ENCODE measurements at regions not wholly inside any gene's neighbourhood (a gene's known extent, or its start where the extent isn't known, plus 50 kb on each side); places are given as distances from the start of the nearest gene placed in this dataset.
"Not testable (repeated sequence)": the region's sequence is repeated elsewhere in the genome, so short reads cannot be mapped to it uniquely, and the experiment has no call there.

DNA sequence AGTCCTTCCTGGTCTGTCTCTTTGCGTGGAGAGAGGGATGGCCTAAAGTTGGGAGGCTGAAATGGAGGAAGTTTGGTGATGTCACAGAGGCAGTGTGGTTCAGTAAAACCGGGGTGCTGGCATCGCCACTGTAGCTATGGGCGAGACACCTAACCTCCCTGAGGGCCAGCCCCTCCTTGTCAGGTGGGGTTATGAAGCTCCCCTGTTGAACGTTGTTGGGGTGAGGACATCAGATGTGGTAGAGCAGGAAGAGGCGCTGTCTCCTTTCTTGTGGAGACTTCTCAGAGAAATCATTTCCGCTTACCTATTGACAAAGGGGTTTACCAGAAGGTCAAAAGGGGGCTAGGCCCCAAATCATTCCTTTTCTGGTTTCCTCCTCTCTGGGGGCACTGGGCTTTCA lies 294.7 kb downstream of the SIPA1L2 start:
- TF ChIP-seq POLR2A (IDR thresholded peaks at IDR 0.05) = no peak
- TF ChIP-seq, protein P1, sequence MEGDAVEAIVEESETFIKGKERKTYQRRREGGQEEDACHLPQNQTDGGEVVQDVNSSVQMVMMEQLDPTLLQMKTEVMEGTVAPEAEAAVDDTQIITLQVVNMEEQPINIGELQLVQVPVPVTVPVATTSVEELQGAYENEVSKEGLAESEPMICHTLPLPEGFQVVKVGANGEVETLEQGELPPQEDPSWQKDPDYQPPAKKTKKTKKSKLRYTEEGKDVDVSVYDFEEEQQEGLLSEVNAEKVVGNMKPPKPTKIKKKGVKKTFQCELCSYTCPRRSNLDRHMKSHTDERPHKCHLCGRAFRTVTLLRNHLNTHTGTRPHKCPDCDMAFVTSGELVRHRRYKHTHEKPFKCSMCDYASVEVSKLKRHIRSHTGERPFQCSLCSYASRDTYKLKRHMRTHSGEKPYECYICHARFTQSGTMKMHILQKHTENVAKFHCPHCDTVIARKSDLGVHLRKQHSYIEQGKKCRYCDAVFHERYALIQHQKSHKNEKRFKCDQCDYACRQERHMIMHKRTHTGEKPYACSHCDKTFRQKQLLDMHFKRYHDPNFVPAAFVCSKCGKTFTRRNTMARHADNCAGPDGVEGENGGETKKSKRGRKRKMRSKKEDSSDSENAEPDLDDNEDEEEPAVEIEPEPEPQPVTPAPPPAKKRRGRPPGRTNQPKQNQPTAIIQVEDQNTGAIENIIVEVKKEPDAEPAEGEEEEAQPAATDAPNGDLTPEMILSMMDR (IDR thresholded peaks at IDR 0.05) = no peak
- Histone ChIP-seq H3K4me1 (peaks cover 6 to 42% (median 11%) of the 10 kb centered on the region in 3 donors), H3K4me3 (no peak overlapping the region), H3K9me3 (no peaks in the 10 kb centered on the region), H3K36me3 (no peaks in the 10 kb centered on the region), H3K27ac (peak overlapping the region; percentile 34 to 86 (median 74)), H3K27me3 (no peaks in the 10 kb centered on the region)
- intact Hi-C loops (cut with DNase I) = no loop called here
- DNase-seq = no peak
- WGBS, 2 donors = 23 to 56% methylated on average over 4 of the region's 7 CpGs

DNA sequence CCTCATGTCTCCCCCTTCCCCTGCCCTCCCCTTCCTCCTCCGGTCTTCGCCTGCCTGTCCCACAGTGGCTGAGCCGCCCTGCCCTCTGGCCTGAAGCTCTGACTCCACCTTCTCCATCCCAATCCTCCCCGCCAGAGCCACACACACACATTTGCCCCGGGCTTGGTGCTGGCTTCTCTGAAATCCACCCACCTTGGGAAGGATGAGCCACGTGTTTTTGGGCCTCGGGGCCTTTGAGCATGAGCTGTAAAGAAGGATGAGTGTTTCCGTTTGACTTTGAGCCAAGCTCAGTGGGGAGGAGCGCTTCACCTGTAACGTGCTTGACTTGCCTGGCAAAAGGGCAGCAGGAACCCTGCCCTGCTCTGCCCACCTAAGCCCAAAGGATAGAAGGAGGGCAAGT lies 295.1 kb downstream of the SIPA1L2 start:
- Histone ChIP-seq H3K27ac (peak overlapping the region; percentile 34 to 86 (median 74)), H3K4me3 (no peak overlapping the region), H3K36me3 (no peaks in the 10 kb centered on the region), H3K27me3 (no peaks in the 10 kb centered on the region), H3K4me1 (peaks cover 6 to 47% (median 15%) of the 10 kb centered on the region in 3 donors), H3K9me3 (no peaks in the 10 kb centered on the region)
- intact Hi-C loops (cut with DNase I) = no loop called here
- 40 to 57% methylated on average over 4 to 8 of the region's 10 CpGs for WGBS, 2 donors
- TF ChIP-seq POLR2A (IDR thresholded peaks at IDR 0.05) = no peak
- TF ChIP-seq, protein P1 (IDR thresholded peaks at IDR 0.05) = no peak
- DNase-seq = no peak

DNA sequence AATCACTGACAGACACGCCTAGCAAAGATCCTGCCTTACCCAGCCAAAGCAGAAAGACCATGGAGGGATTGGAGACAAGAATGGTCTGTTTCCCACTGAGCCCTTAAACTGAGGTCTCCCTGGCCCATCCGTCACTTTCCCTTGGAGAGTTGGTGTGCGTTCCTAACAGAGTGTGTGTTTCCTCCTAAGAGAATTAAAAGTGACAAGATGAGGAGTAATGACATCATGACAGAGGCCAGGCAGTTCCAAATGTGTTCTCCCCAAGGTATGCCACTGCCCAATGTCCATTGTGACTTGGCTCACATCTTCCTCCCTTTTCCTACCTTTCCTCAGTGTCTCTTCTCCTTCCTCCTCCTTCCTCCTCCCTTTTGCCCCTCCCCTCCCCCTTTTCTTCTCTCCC lies 295.7 kb downstream of the SIPA1L2 start:
- H3K9me3 ChIP-seq = no peaks in the 10 kb centered on the region
- H3K4me1 ChIP-seq = peaks cover 11 to 52% (median 20%) of the 10 kb centered on the region in 3 donors
- H3K36me3 ChIP-seq = no peaks in the 10 kb centered on the region
- TF ChIP-seq, protein P1 (IDR thresholded peaks at IDR 0.05) = no peak
- TF ChIP-seq POLR2A (IDR thresholded peaks at IDR 0.05) = no peak
- H3K27me3 ChIP-seq = no peaks in the 10 kb centered on the region
- intact Hi-C loops (cut with DNase I) = no loop called here
- no peak for DNase-seq
- 52 to 77% methylated on average over 3 of the region's 3 CpGs for WGBS, 2 donors
- H3K4me3 ChIP-seq = no peak overlapping the region
- H3K27ac ChIP-seq = peak overlapping the region in 3 of 4 donors; percentile 70 to 86 (median 78)

DNA sequence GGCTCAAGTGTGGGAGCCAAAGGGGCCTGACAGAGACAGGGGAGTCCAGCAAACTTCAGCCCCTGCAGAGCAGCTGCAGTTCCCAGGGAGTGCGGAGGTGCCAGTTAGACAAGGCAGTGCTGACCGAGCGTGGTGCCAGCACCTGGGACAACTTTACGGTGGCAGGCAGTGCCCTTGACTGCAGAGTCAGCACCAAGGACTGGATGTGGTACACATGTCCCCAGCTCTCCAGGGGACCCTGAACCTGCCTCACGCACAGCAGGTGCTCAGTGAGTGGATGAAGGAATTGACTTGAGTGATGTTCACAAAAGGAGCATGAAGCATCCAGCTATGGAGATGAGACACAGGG lies 296.5 kb downstream of the SIPA1L2 start:
- intact Hi-C loops (cut with DNase I) = no loop called here
- 80 to 89% methylated on average over 1 of the region's 5 CpGs for WGBS, 2 donors
- Histone ChIP-seq H3K4me1 (peaks cover 11 to 61% (median 29%) of the 10 kb centered on the region in 3 donors), H3K4me3 (no peak overlapping the region), H3K9me3 (no peaks in the 10 kb centered on the region), H3K36me3 (no peaks in the 10 kb centered on the region), H3K27ac (peak overlapping the region in 1 of 4 donors; percentile 18), H3K27me3 (no peaks in the 10 kb centered on the region)
- DNase-seq = no peak
- TF ChIP-seq, protein P1 (IDR thresholded peaks at IDR 0.05) = no peak
- no peak for TF ChIP-seq POLR2A (IDR thresholded peaks at IDR 0.05)

DNA sequence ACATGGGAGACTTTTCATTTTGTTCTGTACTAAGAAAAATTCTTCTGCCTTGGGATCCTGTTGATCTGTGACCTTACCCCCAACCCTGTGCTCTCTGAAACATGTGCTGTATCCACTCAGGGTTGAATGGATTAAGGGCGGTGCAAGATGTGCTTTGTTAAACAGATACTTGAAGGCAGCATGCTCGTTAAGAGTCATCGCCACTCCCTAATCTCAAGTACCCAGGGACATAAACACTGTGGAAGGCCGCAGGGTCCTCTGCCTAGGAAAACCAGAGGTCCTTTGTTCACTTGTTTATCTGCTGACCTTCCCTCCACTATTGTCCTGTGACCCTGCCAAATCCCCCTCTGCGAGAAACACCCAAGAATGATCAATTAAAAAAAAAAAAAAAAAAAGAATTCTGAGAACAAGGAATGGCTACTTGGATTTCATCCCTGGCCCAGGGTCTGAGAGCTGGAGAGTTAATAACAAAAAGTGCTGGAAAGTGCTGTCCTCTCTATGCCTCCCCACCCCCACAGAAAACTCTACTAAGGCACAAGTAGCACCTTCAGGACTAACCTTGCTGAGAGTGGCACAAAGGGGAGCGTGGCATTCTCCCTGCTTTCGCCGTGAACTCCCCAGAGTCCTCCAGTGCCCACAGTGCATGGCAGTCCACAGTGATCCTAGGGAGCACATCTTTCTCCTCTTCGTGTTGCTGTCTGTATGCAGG lies 297.1 kb downstream of the SIPA1L2 start:
- H3K27me3 ChIP-seq; H3K36me3 ChIP-seq; intact Hi-C loops (cut with DNase I); DNase-seq; H3K9me3 ChIP-seq; H3K4me3 ChIP-seq: not testable (repeated sequence)
- 96% methylated on average over 3 of the region's 9 CpGs; no CpG with 5 or more reads in 1 of the 2 donors for WGBS, 2 donors
- Histone ChIP-seq H3K4me1 (peaks cover 11 to 66% (median 33%) of the 10 kb centered on the region in 3 donors), H3K27ac (peak overlapping the region in 1 of 4 donors; percentile 18)
